ENCODE measurements at regions not wholly inside any gene's neighbourhood (a gene's known extent, or its start where the extent isn't known, plus 50 kb on each side); places are given as distances from the start of the nearest gene placed in this dataset.
A peak's percentile ranks its signal among the peaks of the same experiment; 100 is the strongest.

DNA sequence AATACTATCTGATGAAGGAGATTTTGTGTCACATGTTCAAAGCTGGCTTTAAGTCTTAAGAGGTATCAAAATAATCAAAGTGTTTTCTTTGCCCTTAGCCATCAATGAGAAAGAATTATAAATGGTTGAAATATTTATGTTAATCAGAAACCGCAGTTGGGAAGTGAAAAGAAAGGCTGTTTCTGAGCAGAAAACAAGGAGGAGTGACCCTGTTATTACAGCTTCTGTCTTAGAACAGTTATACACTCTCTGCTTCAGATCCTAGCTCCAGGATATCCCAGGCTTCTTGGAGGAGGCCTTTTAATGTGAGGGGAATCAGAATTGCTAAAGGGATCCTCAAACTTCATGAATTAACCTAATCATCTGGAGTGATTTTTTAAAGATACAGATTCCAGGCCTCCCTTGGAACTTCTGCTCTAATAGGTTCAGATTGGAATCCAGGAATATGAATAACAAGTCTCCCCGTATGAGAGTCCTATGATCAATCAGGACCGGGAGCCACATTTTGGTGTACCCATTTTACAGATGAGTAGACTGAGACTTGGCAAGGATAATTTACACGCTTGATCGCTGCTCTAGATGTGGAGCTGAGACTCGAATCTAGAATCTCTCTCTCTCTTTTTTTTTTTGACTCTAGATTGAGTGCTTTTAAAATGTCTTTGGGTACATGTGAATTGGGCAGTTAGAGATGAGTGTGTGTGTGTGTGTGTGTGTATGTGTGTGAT, 50.8 kb upstream of the JAG1 start:
- no peak for DNase-seq

DNA sequence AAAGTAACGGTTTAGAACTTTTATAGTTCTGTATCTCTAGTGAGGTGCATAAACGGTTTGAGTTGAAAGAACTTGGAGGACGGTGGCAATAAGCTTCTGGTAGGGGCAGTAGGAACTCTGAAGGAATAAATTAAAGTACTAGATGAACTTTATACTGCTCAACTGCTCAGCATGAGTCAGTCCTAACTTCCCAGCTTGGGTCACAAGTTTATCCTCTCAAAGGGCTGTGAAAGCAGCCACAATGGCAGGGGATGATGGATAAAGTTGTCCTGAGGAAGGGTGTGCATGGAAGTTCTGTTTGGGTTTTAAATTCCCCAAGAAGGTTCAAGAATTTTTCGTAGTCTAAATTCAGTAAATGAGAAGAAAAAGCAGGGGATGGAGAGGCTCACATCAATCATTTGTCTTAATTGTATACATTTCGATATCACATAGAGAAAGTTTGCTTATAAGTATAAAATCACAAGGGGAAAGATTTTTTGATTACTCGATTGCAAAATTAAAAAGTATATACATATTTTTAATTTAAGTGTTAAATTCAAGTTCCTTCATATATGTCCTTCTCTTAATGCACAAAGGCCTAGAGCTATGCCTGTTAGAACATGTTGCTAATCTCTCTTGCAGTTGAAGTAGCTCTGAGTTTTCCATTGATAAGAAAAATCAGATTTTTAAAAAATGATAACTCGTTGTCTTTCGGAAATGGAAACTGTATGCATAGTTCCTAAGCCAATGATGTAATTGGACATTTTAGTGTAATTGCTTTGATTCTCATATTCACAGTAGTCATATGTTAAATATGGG, 55.3 kb upstream of the JAG1 start:
- no peak for DNase-seq

- DNase-seq = no peak
These were observed 56.0 kb upstream of the JAG1 start for GRCh38 chr20:10729785-10730184.

DNA sequence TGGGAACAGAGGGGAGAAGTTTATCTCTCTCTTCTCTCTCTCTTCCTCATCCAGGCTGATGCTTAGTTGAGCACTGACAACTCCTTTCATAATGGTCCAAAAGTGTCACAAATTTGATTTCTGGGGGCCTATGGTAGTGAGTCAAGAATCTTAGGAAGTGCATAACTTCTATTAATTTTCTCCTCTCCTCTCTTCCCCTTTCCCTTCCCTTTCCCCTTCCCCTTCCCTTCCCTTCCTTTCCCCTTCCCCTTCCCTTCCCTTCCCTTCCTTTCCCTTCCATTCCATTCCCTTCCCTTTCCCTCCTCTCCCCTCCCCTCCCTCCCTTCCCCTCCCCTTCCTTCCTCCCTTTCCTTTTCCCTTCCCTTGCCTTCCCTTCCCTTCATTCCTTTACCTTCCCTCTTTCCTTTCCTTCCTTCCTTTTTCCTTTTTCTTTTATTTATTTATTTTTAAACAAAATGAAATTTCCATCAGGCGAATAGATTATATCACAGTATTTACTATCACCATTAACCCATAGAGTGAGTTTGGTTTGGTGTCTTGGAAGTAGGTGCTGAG, 56.9 kb upstream of the JAG1 start:
- DNase-seq = no peak

DNA sequence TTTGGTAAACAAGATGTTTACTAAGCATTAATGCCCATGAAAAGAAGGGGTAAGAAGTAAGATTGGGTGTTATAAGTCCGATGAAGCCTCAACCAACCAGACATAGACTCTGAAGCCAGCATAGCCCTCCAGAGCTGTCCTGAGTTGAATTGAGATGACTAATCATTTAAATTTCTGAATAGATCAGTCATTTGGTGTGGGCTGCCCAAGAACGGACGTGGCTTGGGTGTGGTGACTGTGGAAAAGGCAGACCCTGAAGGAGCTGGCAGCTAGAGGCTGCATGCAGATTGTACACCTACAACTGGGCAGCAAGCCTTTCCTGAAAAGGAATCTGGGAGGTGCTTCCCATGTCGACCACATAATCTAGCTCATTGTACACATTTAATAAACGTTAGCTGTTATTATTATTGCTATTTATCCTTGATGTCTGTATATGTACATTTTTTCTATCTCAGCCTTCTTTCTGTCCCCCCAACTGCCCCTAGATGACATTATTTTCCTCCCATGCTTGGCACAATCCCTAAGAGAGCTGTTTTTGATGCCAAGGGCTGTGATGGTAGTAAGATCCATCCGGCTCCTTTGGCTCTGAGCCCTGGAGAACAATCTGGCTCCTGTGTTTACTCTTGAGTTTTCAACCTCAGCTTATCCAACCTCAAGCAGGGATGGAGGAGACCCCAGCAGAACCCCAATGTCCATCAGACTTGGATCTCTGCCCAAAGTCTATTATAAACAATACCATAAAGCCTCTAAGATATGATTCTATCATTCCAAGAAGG, 57.6 kb upstream of the JAG1 start:
- peak; percentile 48 for DNase-seq

GRCh38 chr20:10733122-10733521, 59.3 kb upstream of the JAG1 start:
- no peak for DNase-seq

DNA sequence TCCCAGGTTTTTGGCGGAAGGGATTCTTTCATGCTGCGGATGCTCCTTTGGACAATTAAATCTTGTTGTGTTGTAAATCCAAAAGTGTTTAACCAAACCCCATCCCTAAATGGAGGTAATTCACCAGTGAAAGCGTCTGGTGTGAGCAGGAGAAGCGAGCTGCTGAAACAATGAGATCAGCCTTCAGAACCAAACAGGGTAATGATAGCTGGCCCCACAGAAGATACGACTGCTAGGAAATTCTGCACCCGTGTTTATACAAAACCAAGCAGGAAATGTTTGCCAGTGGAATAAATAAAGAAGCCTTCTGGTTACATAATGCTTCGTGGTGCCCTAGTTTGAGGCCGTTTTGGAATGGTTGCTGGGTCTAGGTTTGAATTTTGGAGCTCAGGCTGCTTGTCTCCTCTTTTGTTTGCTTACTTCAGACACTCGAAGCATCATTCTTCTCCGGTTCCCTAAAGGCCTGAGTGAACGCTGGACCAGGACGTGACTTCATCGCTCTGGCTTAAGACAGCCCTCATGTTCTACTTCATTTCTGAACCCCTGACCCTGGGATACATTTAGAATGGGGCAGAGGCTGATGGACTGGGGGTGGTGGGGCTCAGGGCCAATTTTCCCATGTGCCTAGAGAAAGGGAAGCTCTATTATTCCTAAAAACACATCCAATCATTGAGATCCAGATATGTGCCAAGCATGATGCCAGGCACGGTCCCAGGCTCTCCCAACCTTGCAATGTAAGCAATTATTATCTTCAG, 61.6 kb upstream of the JAG1 start:
- DNase-seq = no peak

GRCh38 chr20:10739134-10739533, 65.3 kb upstream of the JAG1 start:
- DNase-seq = no peak

GRCh38 chr20:10739566-10739965, 65.8 kb upstream of the JAG1 start:
- DNase-seq = no peak

DNA sequence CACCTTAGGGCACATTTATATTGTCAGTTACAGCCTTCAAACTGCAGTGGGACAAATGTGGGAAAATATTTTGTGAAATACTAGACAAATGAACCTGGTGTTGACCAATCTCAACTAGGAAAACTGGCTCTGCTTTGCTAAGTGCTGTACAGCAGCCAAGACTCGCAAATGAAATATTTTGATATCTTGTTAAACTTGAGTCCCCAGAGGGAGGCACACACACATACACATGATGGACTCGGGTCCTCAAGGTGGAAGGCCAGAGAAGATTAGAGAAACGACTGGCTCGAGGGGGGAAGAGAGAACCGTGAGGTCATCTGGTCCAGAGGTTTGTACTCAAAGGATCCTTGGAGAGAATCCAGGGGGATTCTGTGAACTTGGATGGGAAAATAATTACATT, 67.3 kb upstream of the JAG1 start:
- no peak for DNase-seq

- DNase-seq = no peak
These were observed 72.0 kb upstream of the JAG1 start for GRCh38 chr20:10745790-10746189.

- DNase-seq = no peak
These were observed 73.2 kb upstream of the JAG1 start for GRCh38 chr20:10747019-10747418.

DNA sequence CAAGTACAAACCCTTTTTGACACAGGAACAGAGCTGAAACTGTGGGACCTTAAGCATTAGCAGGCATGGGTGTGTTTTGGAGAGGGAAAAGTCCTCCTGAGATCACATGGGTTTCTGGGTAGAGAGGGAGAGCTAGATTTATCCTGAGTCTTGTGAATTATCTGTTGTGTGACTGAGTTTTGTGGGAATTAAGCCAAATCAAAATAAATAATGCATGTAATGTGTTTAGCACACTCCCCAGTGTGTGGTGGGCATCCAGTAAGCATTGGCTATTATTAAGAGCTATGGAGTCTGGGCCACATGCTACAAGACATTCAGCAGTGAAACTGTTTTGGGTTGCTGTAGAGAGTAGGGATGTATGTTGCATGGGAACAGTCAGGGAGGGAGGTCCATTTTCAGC, 75.3 kb upstream of the JAG1 start:
- no peak for DNase-seq

GRCh38 chr20:10752206-10752605, 78.4 kb upstream of the JAG1 start:
- DNase-seq = no peak

DNA sequence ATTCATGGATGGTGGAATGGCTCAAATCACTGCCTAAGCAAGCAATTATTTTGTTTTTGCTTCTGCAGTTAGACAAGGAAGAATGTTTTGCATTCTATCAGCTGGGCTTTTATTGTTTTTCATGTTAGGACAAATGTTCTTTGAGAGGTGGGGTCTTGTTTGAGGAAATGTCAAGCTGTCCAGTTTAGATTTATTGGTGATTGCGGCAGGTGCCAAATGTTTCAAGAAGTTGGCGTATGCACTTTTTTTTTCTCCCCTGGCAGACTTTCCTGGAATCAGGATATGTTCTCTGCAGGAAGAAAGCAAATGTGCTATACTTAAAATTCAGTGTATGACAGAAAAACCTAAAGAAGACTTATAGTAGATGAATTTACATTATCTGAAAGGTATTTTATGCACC, 81.0 kb upstream of the JAG1 start:
- no peak for DNase-seq

DNA sequence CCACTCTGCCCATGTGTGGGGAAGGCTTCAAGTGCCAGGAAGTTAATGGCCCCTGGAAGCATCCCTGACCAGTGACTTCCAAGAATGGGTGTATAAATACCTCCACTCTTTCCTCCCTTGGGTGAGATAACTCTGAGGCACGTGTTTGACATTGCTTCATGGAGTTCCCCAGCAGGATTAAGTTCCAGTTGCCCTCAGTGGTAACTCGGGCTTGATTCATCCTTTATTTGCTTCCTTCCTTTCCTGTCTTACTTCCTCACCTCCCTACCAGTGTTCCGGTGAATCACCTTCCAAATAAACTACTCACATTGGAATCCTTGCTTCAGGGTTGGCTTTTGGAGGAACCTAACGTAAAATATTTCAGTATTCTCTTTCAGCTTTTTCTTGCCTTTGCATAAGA, 84.6 kb upstream of the JAG1 start:
- DNase-seq = no peak

DNA sequence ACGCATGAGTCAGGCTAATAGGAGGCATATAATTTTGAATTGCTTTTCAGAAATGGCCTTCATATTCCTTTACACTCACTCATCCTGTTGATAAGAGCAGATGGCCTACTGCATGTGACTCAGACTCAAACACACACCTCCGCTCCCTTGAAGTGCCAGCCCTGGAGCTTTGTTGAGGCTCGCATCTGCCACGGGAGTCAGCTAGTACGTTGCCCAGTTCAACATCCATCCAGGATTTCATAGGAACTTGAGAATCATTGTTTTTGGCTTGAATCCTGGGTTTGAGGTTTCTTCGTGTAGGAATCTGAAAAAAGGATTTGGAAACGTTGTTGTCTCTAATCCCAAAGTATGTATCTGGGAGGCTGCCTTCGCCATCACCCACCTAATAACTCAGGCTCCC, 87.4 kb upstream of the JAG1 start:
- DNase-seq = no peak

GRCh38 chr20:10761786-10762185, 88.0 kb upstream of the JAG1 start:
- no peak for DNase-seq

GRCh38 chr20:10762216-10762615, 88.4 kb upstream of the JAG1 start:
- no peak for DNase-seq

- no peak for DNase-seq
These were observed 89.3 kb upstream of the JAG1 start for GRCh38 chr20:10763112-10763511.

DNA sequence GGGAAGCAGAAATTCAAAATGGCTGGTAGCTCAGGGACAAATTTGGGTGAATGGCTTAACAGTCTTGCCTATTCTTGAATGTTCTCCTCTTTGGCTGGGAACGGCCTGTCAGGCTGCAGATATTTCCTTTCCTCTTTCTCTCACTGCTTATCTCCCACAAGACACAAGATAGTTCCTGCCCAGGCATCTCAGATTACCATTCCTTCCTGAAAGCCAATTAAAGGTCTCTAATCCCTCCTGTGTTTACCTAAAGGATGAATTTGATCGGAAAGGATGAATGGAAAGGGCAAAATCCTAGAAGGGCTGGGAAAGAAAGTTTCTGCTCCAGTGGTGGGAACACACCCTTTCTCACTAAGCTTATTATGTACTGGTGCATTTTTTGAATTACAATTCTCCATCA, 95.9 kb upstream of the JAG1 start:
- no peak for DNase-seq

DNA sequence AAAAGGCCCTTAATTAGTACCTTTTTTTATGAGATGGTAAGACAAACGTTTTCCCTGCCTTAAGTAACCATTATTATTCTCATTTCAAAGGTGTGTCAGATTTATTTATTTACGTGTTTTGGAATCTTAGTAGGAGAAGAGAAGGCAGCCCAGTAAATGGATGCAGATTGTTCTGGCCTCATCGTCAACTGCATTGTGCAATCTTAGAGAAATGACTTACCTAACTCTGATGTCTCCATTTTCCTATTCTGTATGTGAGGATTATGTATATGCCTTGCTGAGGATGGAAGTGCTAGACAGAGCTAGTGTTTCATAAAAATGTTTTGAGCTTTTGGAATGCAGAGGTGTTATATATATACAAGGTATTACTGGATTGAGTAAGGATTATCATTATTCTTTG, 97.0 kb upstream of the JAG1 start:
- DNase-seq = no peak
